Peyer's patch (tissue), 4 donors: ENCODE measurements at regions not wholly inside any gene's neighbourhood (a gene's known extent, or its start where the extent isn't known, plus 50 kb on each side); places are given as distances from the start of the nearest gene placed in this dataset.

Experiments
- CTCF ChIP-seq, 6 experiments: fragments of 450-650 bp in 4 of 6; fragments of 200-600 bp in 2 of 6; sonication (generic) in 1 of 6; IDR thresholded peaks; one replicate each; pipeline ENCODE4 v1.5.1; 2017 to 2019; ENCODE audit warnings: antibody characterized with exemption in 6 of 6, mild to moderate bottlenecking in 3 of 6, moderate library complexity in 1 of 6
- POLR2A ChIP-seq, 2 donors: fragments of 450-650 bp; IDR thresholded peaks; one replicate each; pipeline ENCODE4 v1.5.1; 2017; ENCODE audit warnings: antibody characterized with exemption in 2 of 2, mild to moderate bottlenecking in 2 of 2, moderate library complexity in 2 of 2

GRCh38 chr14:54098536-54098935 is 141.9 kb upstream of the BMP4 start:
- TF ChIP-seq CTCF (IDR thresholded peaks at IDR 0.05) (no peak), POLR2A (IDR thresholded peaks at IDR 0.05) (no peak)
